HG03521 (cell line): ENCODE measurements at regions not wholly inside any gene's neighbourhood (a gene's known extent, or its start where the extent isn't known, plus 50 kb on each side); places are given as distances from the start of the nearest gene placed in this dataset.
"Not testable (repeated sequence)": the region's sequence is repeated elsewhere in the genome, so short reads cannot be mapped to it uniquely, and the experiment has no call there.

Experiments
- ATAC-seq: cut with Tn5 transposase; IDR thresholded peaks from one replicate; pipeline ENCODE4 v1.9.1; 2021; ENCODE audit warnings: mild to moderate bottlenecking, moderate library complexity; ENCODE audit not compliant: unreplicated experiment

DNA sequence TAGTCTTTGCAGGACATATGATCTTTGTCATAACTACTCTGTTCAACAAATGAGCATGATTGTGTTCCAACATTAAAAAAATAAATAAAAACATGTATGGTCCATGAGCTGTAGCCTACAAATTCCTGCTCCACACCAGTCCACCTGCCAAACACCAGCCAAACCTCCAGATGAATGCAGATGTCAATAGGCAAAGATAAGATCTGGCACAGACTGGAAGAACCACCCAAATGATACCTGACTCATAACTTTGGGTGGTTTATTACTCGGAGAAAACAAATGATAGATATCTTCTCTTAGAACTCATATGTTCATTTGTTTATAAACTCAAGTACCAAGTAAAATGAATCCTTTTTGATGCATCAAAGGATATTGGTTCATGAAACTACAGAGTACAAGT lies 425.1 kb downstream of the GBA3 start:
- ATAC-seq = no peak

DNA sequence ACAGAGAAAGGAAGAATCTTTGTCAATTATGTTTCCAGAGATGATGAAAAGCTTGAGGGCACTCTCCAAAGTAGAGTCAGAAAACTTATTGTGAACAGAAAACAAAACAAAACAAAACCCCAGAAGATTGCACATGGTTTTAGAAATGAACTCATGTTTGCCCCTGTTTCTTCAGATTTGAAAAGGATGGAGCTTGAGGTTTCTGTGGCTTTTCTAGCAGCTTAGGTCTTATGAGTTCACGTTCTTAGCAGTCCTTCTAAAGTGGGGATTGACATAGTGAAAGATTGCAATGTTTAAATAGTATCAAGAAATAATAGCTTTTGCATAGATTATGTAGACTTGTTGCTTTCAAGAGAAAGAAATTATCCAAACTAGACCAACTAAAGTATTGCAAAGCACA lies 421.8 kb downstream of the GBA3 start:
- no peak for ATAC-seq

DNA sequence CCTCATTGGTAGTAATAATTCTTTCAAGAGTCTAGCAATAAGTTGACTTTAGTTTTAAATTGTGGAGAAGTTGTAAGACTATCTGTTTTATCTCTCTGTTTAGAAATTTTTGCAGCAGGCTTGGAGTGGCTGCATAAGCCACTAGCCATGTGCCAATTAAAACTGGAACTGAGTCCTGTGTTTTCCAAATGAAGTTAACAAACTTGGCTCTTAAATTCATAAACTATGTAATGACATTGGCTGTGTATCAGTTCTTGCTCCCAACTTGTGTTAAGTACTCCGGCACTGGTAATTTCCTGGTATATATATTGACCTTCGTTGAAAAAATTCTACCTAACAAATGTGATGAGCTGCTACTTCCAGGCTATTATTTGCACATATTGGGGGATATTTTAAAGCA lies 420.4 kb downstream of the GBA3 start:
- ATAC-seq = no peak

DNA sequence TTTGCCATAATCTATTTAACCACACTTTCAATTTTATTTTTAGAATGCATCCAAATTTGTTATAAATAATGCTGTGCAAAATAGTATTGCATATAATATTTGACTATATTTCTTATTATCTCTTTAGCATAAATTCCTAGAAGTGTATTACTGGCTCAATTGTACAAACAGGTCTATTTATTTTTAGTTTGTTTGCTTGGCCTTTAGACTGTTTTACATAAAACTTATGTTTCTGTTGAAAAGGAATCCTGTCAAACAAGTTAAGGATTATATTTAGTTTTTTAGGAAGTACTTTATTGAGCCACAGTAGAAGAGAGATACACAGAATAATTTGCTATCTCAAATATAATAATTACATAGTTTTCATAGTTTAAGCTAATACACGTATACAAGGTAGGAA lies 413.8 kb downstream of the GBA3 start:
- no peak for ATAC-seq

DNA sequence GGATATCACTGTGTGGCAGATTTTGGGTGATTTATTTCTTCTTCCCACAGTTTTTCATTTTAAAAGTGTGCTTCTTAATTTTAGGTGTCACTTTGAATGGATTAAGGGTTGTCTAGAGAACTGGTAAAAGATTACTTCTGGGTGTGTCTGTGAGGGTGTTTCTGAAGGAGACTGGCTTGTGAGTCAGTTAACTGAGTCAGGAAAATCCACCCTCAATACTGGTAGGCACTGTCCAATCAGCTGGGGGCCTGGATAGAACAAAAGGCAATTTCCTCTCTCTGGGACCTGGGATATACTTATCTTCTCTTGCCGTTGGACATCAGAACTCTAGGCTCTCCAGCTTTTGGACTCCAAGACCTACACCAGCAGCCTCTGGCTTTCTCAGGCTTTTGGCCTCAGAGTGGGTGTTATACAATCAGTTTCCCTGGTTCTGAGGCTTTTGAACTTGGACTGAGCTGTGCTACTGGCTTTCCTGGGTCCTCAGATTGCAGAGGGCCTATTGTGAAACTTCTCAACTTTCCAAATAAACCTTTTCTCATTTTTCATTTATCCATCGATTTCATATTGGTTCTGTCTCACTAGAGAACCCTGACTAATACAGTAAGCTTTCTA lies 413.1 kb downstream of the GBA3 start:
- no peak for ATAC-seq

DNA sequence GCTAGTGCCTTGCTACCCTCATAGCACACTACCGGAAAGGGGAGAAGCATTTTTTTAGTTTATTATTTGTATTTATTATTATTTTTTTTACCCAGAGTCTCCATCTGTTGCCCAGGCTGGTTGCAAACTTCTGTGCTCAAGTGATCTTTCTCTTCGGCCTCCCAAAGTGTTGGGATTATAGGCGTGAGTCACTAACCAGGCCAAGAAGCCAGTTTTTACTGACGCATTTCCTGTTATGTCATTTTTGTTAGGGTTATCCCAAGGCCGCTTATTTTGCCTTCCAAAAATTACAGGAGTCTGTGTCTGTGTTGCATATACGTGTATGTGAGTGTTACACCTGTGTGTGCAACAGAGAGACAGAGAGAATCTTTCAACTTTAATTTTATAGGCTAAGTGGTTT lies 404.5 kb downstream of the GBA3 start:
- no peak for ATAC-seq

DNA sequence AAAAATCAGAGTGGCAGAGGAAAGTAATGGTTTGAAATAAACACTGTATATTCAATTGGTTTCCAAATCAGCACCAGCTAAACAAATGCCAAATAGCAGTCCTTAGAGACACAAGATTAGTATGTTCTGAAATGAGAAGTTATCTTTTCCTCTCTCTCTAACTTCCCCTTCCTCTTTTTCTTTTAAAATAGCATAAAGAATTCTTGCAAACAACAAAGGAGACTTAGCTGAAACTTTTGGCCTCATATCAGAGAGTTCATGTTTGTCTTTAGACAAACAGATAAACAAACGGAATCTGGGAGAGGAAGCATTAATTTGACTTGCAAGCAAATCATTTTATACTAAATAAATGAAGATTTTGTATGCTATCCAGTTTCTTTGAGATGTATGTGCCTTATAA lies 399.0 kb downstream of the GBA3 start:
- no peak for ATAC-seq

DNA sequence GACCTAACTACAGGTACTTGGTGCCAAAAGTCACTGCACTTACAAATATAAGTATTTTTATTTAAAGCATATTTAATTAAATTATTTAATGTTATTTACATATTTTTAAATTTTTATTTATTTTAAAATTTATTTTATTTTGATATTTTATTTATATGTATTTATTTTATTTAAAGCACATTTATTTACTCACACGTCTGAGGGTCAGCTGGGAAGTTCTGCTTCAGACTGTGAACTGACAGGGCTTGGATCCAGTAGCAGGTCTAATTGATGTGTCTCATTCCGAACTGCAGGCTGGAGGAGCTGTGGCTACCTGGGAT lies 392.5 kb downstream of the GBA3 start:
- no peak for ATAC-seq

DNA sequence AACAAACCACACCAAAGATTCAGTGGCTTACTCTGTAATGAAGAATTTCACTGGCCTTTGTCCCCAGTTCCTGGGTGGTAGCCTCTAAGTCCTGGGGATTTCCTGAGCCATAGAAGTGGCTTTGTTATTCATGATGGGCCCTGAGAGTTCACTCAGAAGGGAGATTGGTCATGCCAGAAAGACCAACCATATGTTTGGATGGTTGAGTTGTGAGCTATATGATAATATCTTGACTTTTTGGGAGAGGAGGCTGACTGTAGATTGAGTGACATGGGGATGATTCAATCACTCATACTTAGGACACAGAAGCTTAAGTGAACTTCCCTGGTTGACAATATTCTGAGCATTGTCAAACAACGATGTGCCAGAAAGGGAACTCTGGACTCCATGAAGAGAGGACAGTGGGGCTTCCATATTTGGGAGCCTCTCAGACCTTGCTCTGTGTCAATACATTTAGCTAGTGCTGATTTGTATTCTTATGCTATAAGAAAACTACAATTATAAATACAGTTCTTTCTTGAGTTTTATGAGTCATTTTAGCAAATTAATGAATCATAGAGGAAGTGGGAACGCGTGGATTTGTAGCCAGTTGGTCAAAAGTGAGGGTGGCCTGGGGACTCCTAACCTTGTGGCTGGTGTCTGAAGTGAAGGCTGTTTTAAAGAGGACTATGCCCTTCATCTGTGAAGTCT lies 392.0 kb downstream of the GBA3 start:
- ATAC-seq = no peak

DNA sequence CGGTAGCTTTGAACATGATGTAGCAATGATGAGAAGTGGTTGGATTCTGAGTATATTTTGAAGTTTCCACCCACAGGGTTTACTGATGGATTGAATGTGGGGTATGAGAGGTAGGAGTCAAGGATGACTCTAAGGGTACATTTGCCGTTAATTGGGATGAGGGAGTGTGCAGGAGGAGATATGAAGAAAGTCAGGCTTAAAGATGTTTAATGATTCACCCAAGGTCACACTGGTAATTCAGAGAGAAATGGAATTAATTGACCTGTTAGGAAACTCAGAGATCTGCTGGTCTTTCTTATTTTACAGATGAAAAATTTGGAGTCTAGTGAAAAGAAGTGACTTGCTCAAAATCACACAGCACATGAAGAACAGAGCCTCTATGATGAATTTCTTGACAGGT lies 390.7 kb downstream of the GBA3 start:
- no peak for ATAC-seq

DNA sequence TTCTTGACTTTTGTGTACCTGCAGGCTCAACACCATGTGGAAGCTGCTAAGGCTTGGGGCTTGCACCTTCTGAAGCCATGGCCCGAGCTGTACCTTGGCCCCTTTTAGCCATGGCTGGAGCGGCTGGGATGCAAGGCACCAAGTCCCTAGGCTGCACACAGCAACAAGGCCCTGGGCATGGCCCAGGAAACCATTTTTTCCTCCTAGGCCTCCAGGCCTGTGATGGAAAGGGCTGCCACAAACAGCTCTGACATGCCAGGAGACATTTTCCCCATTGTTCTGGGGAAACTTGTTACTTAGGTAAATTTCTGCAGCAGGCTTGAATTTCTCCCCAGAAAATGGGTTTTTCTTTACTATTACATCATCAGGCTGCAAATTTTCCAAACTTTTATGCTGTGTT lies 387.4 kb downstream of the GBA3 start:
- not testable (repeated sequence) for ATAC-seq

DNA sequence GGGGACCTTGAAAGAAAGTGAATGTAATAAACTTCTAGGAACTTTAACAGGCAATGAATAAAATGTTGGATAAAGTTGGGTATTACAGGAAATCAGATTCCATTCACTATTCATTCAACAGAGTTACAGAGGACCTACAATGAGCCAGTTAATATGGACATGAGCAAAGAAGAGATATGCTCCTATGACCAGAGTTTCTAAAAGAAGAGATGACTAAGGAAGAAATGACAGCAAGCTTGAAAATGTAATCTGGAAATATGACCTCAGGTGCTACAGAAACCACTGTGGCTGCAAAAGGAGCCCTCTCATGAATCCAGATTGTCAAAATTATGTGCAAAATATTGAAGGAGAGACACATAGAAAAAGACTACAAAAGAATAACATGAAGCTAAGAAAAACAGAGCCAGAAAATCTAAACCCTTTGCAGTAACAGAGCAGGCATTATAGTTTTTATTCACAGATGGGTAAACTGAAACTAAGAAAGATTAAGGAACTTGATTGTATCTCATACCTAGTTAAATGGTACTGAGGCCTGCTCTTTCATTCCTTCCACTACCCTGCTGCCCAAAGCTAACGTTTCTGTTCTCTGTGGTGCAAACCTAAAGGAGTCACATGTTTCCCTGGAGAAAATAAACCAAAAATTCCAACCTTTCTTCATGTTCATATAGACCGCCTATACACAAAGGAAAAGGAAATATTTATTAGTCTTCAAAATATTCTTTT lies 378.3 kb downstream of the GBA3 start:
- ATAC-seq = no peak

DNA sequence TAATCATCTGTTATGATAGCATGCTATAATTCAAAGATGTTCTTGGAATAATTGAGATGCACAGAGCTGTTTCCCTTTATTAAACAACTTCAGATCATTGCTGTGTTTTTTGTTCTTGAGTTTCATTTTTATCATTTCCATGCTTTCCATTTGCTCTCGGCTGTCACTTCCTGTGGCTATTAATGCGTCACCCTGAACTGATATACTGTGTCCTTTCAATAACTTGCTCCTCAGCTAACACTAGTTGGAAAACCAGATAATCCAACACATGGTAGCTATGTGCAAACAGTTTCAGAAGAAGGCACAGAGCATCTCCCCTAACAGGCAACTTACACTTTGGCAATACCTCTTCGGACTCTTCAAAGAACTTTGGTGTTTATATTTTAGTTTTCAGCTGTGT lies 376.0 kb downstream of the GBA3 start:
- ATAC-seq = no peak

DNA sequence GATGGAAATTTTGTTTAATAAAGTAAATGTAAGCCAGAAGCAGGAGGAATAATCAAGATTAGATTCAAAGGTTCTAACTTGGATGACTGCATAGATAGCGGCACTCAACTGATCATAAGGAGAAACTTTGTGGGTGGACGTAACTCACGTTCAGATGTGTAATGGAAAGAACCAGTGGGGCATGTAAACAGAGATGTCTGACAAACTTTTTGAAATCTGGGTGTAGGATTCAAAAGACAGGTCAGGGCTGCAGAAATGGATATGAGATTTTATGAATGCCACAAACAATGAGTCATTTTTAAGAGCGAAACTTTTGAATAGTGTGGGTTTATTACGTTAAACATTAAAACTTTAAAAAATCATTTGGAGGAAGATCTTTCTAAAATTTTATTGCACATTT lies 375.6 kb downstream of the GBA3 start:
- no peak for ATAC-seq

DNA sequence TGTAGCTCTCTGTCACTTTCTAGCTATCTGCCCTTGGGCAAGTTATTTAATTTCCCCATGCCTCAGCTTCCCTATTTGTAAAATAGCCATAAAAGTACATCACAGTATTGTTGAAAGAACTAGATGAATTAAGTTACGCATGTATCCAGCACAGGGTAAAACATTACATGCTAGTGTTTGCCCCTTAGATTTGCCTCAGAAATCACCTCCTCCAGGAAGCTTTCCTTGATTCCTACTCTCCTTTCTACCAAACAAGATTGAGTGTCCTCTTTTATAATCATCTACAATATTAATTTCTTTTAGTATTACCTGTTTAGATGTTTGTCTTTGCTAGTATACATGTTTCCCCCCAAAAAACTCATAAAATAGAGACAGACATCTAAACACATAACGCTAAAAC lies 369.5 kb downstream of the GBA3 start:
- ATAC-seq = no peak

DNA sequence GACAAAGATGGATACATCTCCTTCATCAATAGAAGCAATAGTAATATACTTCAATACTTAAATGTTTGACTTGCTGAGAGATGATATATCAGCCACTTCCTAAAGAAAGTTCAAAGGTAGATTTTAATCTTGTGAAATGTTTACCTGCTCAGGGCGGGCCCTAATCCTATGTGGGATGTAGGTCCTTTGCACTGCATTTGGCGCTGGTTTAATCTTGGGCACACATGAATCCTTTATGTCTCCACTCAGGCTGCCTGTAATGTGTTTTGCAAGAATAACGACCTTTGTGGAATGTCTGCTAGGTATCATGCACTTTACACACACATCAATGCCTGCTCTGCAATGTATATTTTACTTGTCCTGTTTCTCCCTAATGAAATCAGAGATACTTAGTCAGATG lies 368.7 kb downstream of the GBA3 start:
- no peak for ATAC-seq

DNA sequence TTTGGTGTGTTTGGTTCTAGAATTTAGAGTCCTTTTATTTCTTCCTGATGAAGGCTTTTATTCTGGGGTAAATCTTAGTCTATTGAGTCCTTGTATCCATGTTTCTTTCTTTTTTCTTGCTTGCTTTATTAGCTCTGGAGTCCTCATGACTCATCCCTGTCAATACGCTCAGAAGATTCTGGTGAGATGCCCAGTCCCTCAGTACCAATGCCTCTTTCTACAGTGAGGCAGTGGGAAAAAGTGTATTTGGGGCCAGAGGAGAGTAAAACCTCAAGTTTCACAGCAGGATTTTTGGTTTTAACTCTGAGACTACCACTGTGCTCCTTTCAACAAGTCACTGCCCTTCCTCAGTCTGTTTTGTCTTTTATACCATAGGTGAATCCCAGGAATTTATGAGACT lies 368.0 kb downstream of the GBA3 start:
- no peak for ATAC-seq

DNA sequence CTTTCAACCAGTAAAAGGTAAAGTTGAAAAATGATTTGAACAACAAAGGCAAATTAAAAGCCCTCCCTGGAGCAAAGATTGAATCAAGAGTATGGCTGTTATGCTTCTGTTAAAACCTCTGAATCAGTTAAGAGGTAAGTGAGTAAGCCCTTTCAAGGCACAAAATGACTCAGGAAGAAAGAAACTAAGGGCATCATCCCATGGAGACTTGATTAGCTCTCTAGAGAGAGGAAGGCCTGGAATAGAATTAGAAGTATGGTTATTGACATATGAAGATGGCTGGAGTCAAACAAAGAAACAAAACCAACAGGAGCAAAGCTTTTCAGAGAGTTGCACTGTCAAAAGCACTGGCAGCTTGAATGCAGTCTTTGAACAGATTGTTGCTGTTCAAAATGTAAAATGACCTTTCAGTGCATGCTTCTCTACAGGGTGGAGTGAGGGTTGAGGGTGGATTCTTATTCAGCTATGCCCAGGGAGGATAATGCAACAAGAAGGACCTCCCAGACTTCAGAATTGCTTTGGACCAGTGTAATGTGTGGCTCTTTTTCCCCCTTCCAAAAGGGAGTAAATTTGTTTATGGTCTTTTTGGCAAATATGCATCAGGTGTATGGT lies 365.5 kb downstream of the GBA3 start:
- no peak for ATAC-seq

DNA sequence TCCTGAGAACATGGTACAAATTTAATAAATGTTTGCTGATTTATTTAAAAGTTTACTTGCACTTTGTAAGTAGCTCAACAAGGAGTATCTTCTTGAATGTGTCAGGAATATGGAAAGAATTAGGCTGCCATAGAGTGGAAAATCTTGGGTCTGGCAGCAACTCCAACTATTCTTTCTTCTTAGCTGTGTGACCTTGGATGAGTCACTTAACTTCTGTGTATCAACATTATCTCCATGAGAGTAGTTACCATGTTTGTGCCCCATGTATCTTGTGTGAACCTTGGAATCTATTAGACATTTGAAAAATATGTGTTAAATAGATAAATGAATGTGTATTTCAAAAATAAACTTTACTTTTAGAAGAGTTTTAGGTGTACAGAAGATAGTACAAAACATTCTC lies 348.8 kb downstream of the GBA3 start:
- no peak for ATAC-seq

DNA sequence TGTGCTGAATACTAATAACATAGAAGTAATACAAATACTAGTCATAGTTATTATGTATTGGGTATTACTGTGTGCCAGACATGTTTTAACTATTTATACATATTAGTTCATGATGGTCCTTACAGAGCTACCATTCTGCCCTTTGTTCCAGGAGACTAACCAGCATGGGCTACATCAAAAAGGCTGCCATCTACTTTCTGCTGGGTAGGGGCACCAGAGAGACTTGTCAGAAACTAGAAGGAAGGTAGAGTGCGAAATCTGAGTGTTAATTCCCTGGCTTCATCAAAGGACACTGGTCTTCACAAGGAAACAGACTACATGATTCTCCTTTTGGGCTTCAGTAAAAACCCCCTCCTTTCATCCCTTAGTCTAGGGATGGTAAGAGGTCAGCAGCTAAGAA lies 347.8 kb downstream of the GBA3 start:
- ATAC-seq = no peak

DNA sequence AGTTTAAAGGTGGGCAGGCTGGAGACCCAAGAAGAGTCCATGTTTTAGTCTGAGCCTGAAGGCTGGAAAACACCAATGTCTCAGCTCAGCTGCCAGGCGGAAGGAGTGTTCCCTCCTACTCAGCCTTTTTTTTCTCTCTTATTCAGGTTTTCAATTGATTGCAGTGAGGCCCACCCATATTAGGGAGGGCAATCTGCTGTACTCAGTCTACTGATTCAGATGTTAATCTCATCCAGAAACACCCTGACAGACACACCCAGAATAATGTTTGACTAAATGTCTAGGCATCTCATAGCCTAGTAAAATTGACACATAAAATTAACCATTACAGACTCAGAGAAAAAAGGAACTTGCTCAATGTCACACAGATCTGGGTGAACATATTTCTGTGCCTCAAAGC lies 347.1 kb downstream of the GBA3 start:
- ATAC-seq = no peak
